HepG2 (cell line): ENCODE measurements at regions not wholly inside any gene's neighbourhood (a gene's known extent, or its start where the extent isn't known, plus 50 kb on each side); places are given as distances from the start of the nearest gene placed in this dataset.

Experiments
- ATAC-seq: fragments of 200-7000 bp; cut with Tn5 transposase; 3 replicates; pipeline ENCODE4 v1.9.1; 2020; ENCODE audit warnings: mild to moderate bottlenecking, moderate library complexity
- BruUV-seq: library from RNA; stranded (reverse); fragments of 400-500 nt; replicated peaks from 2 replicates; lab custom pipeline; 2021; lab: Mats Ljungman, UMichigan
- CTCF ChIA-PET: fragments of 300-600 bp; formaldehyde crosslinking; extraction: SDS; loops from one replicate; lab custom pipeline; 2021; ENCODE audit warnings: low total read pairs, inconsistent platforms, low intra/inter-chr PET ratio; lab: Yijun Ruan, JAX
- POLR2A ChIA-PET: fragments of 350-600 bp; sonication (Branson Sonifier 250); formaldehyde crosslinking; loops from one replicate; lab custom pipeline; 2020; ENCODE audit warnings: antibody characterized with exemption, inconsistent platforms; lab: Yijun Ruan, JAX
- DNase-seq: peaks from one replicate; pipeline ENCODE4 v3.0.0-alpha.2; 2015; ENCODE audit warnings: low spot score
- FAIRE-seq: peaks from 3 replicates; lab custom pipeline; 2011; peaks lifted over from hg19 to GRCh38; lab: Jason Lieb, UNC
- H2AFZ ChIP-seq: one replicate; pipeline ENCODE4 v1.6.1; 2011; ENCODE audit warnings: low read length, inconsistent platforms
- H3K27ac ChIP-seq: fragments of 300-600 bp; 3 replicates; pipeline ENCODE4 v1.8.0; 2011; ENCODE audit warnings: mixed run types, mild to moderate bottlenecking, mixed read lengths, low read length, inconsistent platforms; ENCODE audit not compliant: insufficient read depth; ENCODE audit errors: extremely low read length
- H3K27me3 ChIP-seq, 2 experiments: fragments of 200-600 bp in 1 of 2; 2 replicates in 1 of 2; 3 replicates in 1 of 2; pipeline versions ENCODE4 v1.6.0 to v1.8.0; 2011; ENCODE audit warnings: low read length in 2 of 2, mild to moderate bottlenecking in 2 of 2, moderate library complexity in 2 of 2, inconsistent platforms in 1 of 2; ENCODE audit not compliant: insufficient read depth in 2 of 2, control insufficient read depth in 1 of 2
- H3K36me3 ChIP-seq, 2 experiments: fragments of 200-600 bp in 1 of 2; replicated peaks in 1 of 2; 2 replicates in 1 of 2; 3 replicates in 1 of 2; pipeline versions ENCODE4 v1.5.1 to v1.8.0; 2011; ENCODE audit warnings: low read length in 2 of 2, inconsistent platforms in 1 of 2; ENCODE audit not compliant: insufficient read depth in 2 of 2, control insufficient read depth in 1 of 2
- H3K4me1 ChIP-seq: 2 replicates; pipeline ENCODE4 v1.5.1; 2012; ENCODE audit warnings: low read length, inconsistent platforms; ENCODE audit not compliant: insufficient read depth
- H3K4me2 ChIP-seq: 2 replicates; pipeline ENCODE4 v1.6.0; 2011; ENCODE audit warnings: low read depth, low read length, inconsistent platforms
- H3K4me3 ChIP-seq, 3 experiments: fragments of 200-600 bp in 1 of 3; sonication (generic), shearing (Covaris generic) in 1 of 3; replicated peaks in 1 of 3; 2 replicates each; pipeline ENCODE4 v1.5.1; 2011 to 2016; ENCODE audit warnings: low read length in 3 of 3, inconsistent platforms in 2 of 3, low read depth in 2 of 3, mild to moderate bottlenecking in 2 of 3, control low read depth in 1 of 3, mixed read lengths in 1 of 3; ENCODE audit not compliant: insufficient read depth in 1 of 3
- H3K79me2 ChIP-seq: one replicate; pipeline ENCODE4 v1.6.1; 2011; ENCODE audit warnings: low read length, inconsistent platforms; ENCODE audit not compliant: insufficient read depth
- H3K9ac ChIP-seq: 2 replicates; pipeline ENCODE4 v1.6.0; 2011; ENCODE audit warnings: mild to moderate bottlenecking, low read depth, low read length, inconsistent platforms; ENCODE audit not compliant: insufficient read depth
- H3K9me3 ChIP-seq: 2 replicates; pipeline ENCODE4 v1.5.1; 2012; ENCODE audit warnings: mild to moderate bottlenecking, low read length
- H4K20me1 ChIP-seq: 2 replicates; pipeline ENCODE4 v1.6.0; 2011; ENCODE audit warnings: inconsistent platforms, mild to moderate bottlenecking, low read length, moderate library complexity; ENCODE audit not compliant: insufficient read depth
- CCDC6 ChIP-seq: sonication (generic); formaldehyde crosslinking; IDR thresholded peaks from 2 replicates; pipeline ENCODE4 v1.8.1; 2022; ENCODE audit warnings: mild to moderate bottlenecking, missing genetic modification reagents, moderate library complexity
- CEBPG ChIP-seq: IDR thresholded peaks from 2 replicates; pipeline ENCODE4 v1.6.1; 2016
- EHMT2 ChIP-seq: fragments of 200-600 bp; sonication (generic); IDR thresholded peaks from 2 replicates; pipeline ENCODE4 v1.7.0; 2017; ENCODE audit warnings: antibody characterized with exemption, low read depth, low read length, borderline replicate concordance
- HNRNPK ChIP-seq: fragments of 200-400 bp; formaldehyde crosslinking; IDR thresholded peaks from 2 replicates; pipeline ENCODE4 v1.6.1; 2018; ENCODE audit warnings: low read length, low read depth, moderate library complexity, mild to moderate bottlenecking; ENCODE audit not compliant: poor library complexity, severe bottlenecking
- IKZF5 ChIP-seq: IDR thresholded peaks from 2 replicates; pipeline ENCODE4 v1.6.1; 2018; ENCODE audit warnings: missing genetic modification reagents, mild to moderate bottlenecking, missing compliant biosample characterization
- KLF12 ChIP-seq: sonication (generic); formaldehyde crosslinking; IDR thresholded peaks from 2 replicates; pipeline ENCODE4 v1.4.0; 2020; ENCODE audit warnings: missing genetic modification reagents, borderline replicate concordance
- MXI1 ChIP-seq: IDR thresholded peaks from 3 replicates; pipeline ENCODE4 v1.6.1; 2012; ENCODE audit warnings: low read depth, low read length, inconsistent platforms, borderline replicate concordance
- PATZ1 ChIP-seq: sonication (generic); formaldehyde crosslinking; IDR thresholded peaks from 2 replicates; pipeline ENCODE4 v1.4.0; 2020; ENCODE audit warnings: missing genetic modification reagents
- ZBTB7A ChIP-seq: sonication (generic); formaldehyde crosslinking; IDR thresholded peaks from 2 replicates; pipeline ENCODE4 v1.8.0; 2022; ENCODE audit warnings: mild to moderate bottlenecking, missing genetic modification reagents
- ZC3H4 ChIP-seq: sonication (generic); formaldehyde crosslinking; IDR thresholded peaks from 2 replicates; pipeline ENCODE4 v1.4.0; 2020; ENCODE audit warnings: missing genetic modification reagents, borderline replicate concordance
- ZIK1 ChIP-seq: sonication (generic); formaldehyde crosslinking; IDR thresholded peaks from 2 replicates; pipeline ENCODE4 v1.5.0; 2020; ENCODE audit warnings: mild to moderate bottlenecking, low read depth, missing genetic modification reagents, borderline replicate concordance
- ZNF205 ChIP-seq: IDR thresholded peaks from 2 replicates; pipeline ENCODE4 v1.6.1; 2018; ENCODE audit warnings: missing biosample characterization, missing genetic modification reagents
- ZNF547 ChIP-seq: sonication (generic); formaldehyde crosslinking; IDR thresholded peaks from 2 replicates; pipeline ENCODE4 v1.5.1; 2020; ENCODE audit warnings: mild to moderate bottlenecking, missing genetic modification reagents
- ZNF660 ChIP-seq: sonication (generic); formaldehyde crosslinking; IDR thresholded peaks from 2 replicates; pipeline ENCODE4 v1.5.1; 2020; ENCODE audit warnings: mild to moderate bottlenecking, low read depth, missing genetic modification reagents, borderline replicate concordance
- ZNF761 ChIP-seq: sonication (generic); formaldehyde crosslinking; conservative IDR thresholded peaks from 2 replicates; pipeline ENCODE4 v1.4.0; 2020; ENCODE audit warnings: mild to moderate bottlenecking, missing genetic modification reagents
- ZNF839 ChIP-seq: sonication (generic); formaldehyde crosslinking; IDR thresholded peaks from 2 replicates; pipeline ENCODE4 v1.4.0; 2020; ENCODE audit warnings: missing genetic modification reagents, mild to moderate bottlenecking, borderline replicate concordance
- WGBS: methylation state at CpG from one replicate; pipeline ENCODE4 v1.1.6; 2017; ENCODE audit warnings: low lambda C conversion rate; 5-methylcytosine and 5-hydroxymethylcytosine counted together
- in situ Hi-C: cut with HindIII; loops from 2 replicates; pipeline ENCODE4 v1.10.0; 2017; ENCODE audit warnings: low pct_unique_long_range_greater_than_20kb; ENCODE audit not compliant: extremely low pct_ligation_motif_present
- intact Hi-C: fragments of 100-400 bp; cut with micrococcal nuclease; formaldehyde crosslinking; loops from one replicate; pipeline ENCODE4 v1.10.0; 2022; ENCODE audit not compliant: unreplicated experiment

GRCh38 chr11:8823174-8823742 is 87.7 kb upstream of the AKIP1 start:
- Histone ChIP-seq H2AFZ (no peak overlapping the region), H3K9me3 (no peaks in the 10 kb centered on the region), H3K9ac (no peak overlapping the region), H3K36me3 (no peaks in the 10 kb centered on the region), H3K4me1 (peaks cover 22% of the 10 kb centered on the region), H3K79me2 (no peaks in the 10 kb centered on the region), H3K4me3 (no peak overlapping the region), H3K4me2 (no peak overlapping the region), H3K27me3 (no peaks in the 10 kb centered on the region; a peak in 1 of 5 replicates), H3K27ac (no peak overlapping the region), H4K20me1 (no peaks in the 10 kb centered on the region)
- CTCF ChIA-PET: no interaction called here
- DNase-seq: no peak
- no peak for FAIRE-seq
- POLR2A ChIA-PET: no interaction called here
- no peak for ATAC-seq
- TF ChIP-seq HNRNPK: no peak
- TF ChIP-seq CCDC6 (CRISPR knock-in tag): no peak
- no peak for TF ChIP-seq ZNF660 (CRISPR knock-in tag)
- TF ChIP-seq KLF12 (CRISPR knock-in tag): no peak
- no peak for TF ChIP-seq MXI1
- no peak for TF ChIP-seq EHMT2
- no peak for TF ChIP-seq ZC3H4 (CRISPR knock-in tag)
- no peak for TF ChIP-seq ZNF547 (CRISPR knock-in tag)
- TF ChIP-seq IKZF5 (CRISPR knock-in tag): no peak
- no peak for TF ChIP-seq CEBPG (CRISPR knock-in tag)
- TF ChIP-seq ZNF205 (CRISPR knock-in tag): no peak
- no peak for TF ChIP-seq PATZ1 (CRISPR knock-in tag)
- TF ChIP-seq ZIK1 (CRISPR knock-in tag): no peak
- TF ChIP-seq ZBTB7A (CRISPR knock-in tag): no peak
- no peak for TF ChIP-seq ZNF839 (CRISPR knock-in tag)
- no peak for TF ChIP-seq ZNF761 (CRISPR knock-in tag)
- WGBS: 20% methylated on average over 2 of the region's 2 CpGs
- no TSS peak for BruUV-seq
- in situ Hi-C loops: no loop called here
- intact Hi-C loops: no loop called here
